ENCODE measurements at regions not wholly inside any gene's neighbourhood (a gene's known extent, or its start where the extent isn't known, plus 50 kb on each side); places are given as distances from the start of the nearest gene placed in this dataset.
"Not testable (repeated sequence)": the region's sequence is repeated elsewhere in the genome, so short reads cannot be mapped to it uniquely, and the experiment has no call there.

DNA sequence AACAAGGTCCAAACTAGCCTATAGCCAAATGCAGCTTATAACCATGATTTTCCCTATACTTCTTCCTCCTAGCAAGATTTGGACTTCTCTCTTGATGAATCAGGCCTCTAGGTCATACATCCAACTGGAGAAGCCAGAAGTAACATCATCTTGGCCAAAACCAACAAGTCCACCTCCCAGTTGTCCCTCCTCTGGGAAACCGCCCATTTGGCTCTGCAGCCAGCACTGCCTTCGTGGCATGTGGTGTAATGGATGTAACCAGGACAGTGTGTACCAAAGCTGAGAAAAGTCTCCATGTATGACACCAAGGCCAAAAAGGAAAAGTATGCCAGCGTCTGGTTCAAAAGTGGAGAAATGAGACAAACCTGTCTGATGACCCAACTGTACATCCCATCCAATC lies 59.3 kb upstream of the VASH1 start:
- DNase-seq = no peak

- DNase-seq = no peak
These were observed 56.1 kb upstream of the VASH1 start for GRCh38 chr14:76705214-76705613.

- DNase-seq = not testable (repeated sequence)
These were observed 55.1 kb upstream of the VASH1 start for GRCh38 chr14:76706207-76706606.

- DNase-seq = no peak
These were observed 54.5 kb upstream of the VASH1 start for GRCh38 chr14:76706811-76707210.

DNA sequence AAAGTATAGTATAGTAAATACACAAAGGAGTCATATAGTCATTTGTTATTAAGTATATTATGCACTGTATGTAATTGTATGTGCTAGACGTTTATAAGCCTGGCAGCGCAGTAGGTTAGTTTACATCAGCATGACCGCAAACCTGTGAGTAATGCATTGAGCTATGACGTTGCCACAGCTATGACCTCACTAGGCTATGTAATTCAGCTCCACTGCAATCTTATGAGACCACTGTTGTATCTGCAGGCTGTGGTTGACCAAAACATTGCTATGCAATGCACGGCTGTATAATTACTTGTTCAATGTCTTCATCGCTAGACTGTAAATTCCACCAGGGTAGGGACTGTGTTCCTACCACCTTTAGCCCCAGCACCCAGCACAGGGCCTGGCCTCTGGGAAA lies 53.2 kb upstream of the VASH1 start:
- no peak for DNase-seq

- no peak for DNase-seq
These were observed 52.5 kb upstream of the VASH1 start for GRCh38 chr14:76708771-76709170.

GRCh38 chr14:76710056-76711010 lies 50.9 kb upstream of the VASH1 start:
- DNase-seq = peak; percentile 44
